ENCODE measurements at regions not wholly inside any gene's neighbourhood (a gene's known extent, or its start where the extent isn't known, plus 50 kb on each side); places are given as distances from the start of the nearest gene placed in this dataset.

GRCh38 chr11:30717009-30717408, 130.9 kb upstream of the MPPED2 start:
- DNase-seq (ENCODE audit: extremely low spot score), result no peak
- ChIA-PET CTCF (no interaction called here), POLR2A (no interaction called here)
- TF ChIP-seq ELF4 (IDR thresholded peaks at IDR 0.05) (no peak), ARNT (IDR thresholded peaks at IDR 0.05) (no peak), LEF1 (IDR thresholded peaks at IDR 0.05; ENCODE audit: borderline replicate concordance) (no peak), HDGF (IDR thresholded peaks at IDR 0.05; ENCODE audit: borderline replicate concordance) (no peak), L3MBTL2 (conservative IDR thresholded peaks at IDR 0.05) (no peak), FOXM1 (IDR thresholded peaks at IDR 0.05; ENCODE audit: borderline replicate concordance) (no peak), SUZ12 (IDR thresholded peaks at IDR 0.05) (no peak), CTBP1 (IDR thresholded peaks at IDR 0.05; ENCODE audit: borderline replicate concordance) (no peak), NFRKB (IDR thresholded peaks at IDR 0.05) (no peak), TARDBP (IDR thresholded peaks at IDR 0.05) (no peak), ZNF384 (IDR thresholded peaks at IDR 0.05) (no peak), SP1 (IDR thresholded peaks at IDR 0.05) (no peak), FOXA1 (IDR thresholded peaks at IDR 0.05) (no peak), PKNOX1 (IDR thresholded peaks at IDR 0.05) (no peak)

- ChIA-PET POLR2A (no interaction called here), CTCF (no interaction called here)
- no peak for DNase-seq (ENCODE audit: extremely low spot score)
- TF ChIP-seq CTBP1 (IDR thresholded peaks at IDR 0.05; ENCODE audit: borderline replicate concordance) (no peak), ZNF384 (IDR thresholded peaks at IDR 0.05) (no peak), ARNT (IDR thresholded peaks at IDR 0.05) (no peak), BHLHE40 (IDR thresholded peaks at IDR 0.05; ENCODE audit: borderline replicate concordance) (no peak), SUZ12 (IDR thresholded peaks at IDR 0.05) (no peak), HDGF (IDR thresholded peaks at IDR 0.05; ENCODE audit: borderline replicate concordance) (no peak), FOXA1 (IDR thresholded peaks at IDR 0.05) (no peak), LEF1 (IDR thresholded peaks at IDR 0.05; ENCODE audit: borderline replicate concordance) (no peak), FOXM1 (IDR thresholded peaks at IDR 0.05; ENCODE audit: borderline replicate concordance) (no peak)
These were observed 126.6 kb upstream of the MPPED2 start for GRCh38 chr11:30712749-30713148.

- DNase-seq (ENCODE audit: extremely low spot score), result no peak
- CTCF ChIA-PET, result no interaction called here
- TF ChIP-seq FOXK2 (IDR thresholded peaks at IDR 0.05) (no peak), TARDBP (IDR thresholded peaks at IDR 0.05) (no peak), HDGF (IDR thresholded peaks at IDR 0.05; ENCODE audit: borderline replicate concordance) (no peak), ZNF384 (IDR thresholded peaks at IDR 0.05) (no peak), PKNOX1 (IDR thresholded peaks at IDR 0.05) (no peak), ELF4 (IDR thresholded peaks at IDR 0.05) (no peak), BHLHE40 (IDR thresholded peaks at IDR 0.05; ENCODE audit: borderline replicate concordance) (no peak), SUZ12 (IDR thresholded peaks at IDR 0.05) (no peak), FOXM1 (IDR thresholded peaks at IDR 0.05; ENCODE audit: borderline replicate concordance) (no peak), L3MBTL2 (conservative IDR thresholded peaks at IDR 0.05) (no peak), FOXA1 (IDR thresholded peaks at IDR 0.05) (no peak), CTBP1 (IDR thresholded peaks at IDR 0.05; ENCODE audit: borderline replicate concordance) (no peak), LEF1 (IDR thresholded peaks at IDR 0.05; ENCODE audit: borderline replicate concordance) (no peak), ARNT (IDR thresholded peaks at IDR 0.05) (no peak), SP1 (IDR thresholded peaks at IDR 0.05) (no peak), NFRKB (IDR thresholded peaks at IDR 0.05) (no peak)
- POLR2A ChIA-PET, result no interaction called here
These were observed 124.1 kb upstream of the MPPED2 start for GRCh38 chr11:30710221-30710620.

- TF ChIP-seq FOXM1 (IDR thresholded peaks at IDR 0.05; ENCODE audit: borderline replicate concordance) (no peak), FOXK2 (IDR thresholded peaks at IDR 0.05) (no peak), HDGF (IDR thresholded peaks at IDR 0.05; ENCODE audit: borderline replicate concordance) (no peak), ARNT (IDR thresholded peaks at IDR 0.05) (no peak), SUZ12 (IDR thresholded peaks at IDR 0.05) (no peak), LEF1 (IDR thresholded peaks at IDR 0.05; ENCODE audit: borderline replicate concordance) (no peak), FOXA1 (IDR thresholded peaks at IDR 0.05) (no peak), PKNOX1 (IDR thresholded peaks at IDR 0.05) (no peak), CTBP1 (IDR thresholded peaks at IDR 0.05; ENCODE audit: borderline replicate concordance) (no peak), L3MBTL2 (conservative IDR thresholded peaks at IDR 0.05) (no peak), NFRKB (IDR thresholded peaks at IDR 0.05) (no peak), ELF4 (IDR thresholded peaks at IDR 0.05) (no peak), TARDBP (IDR thresholded peaks at IDR 0.05) (no peak), SP1 (IDR thresholded peaks at IDR 0.05) (no peak), BHLHE40 (IDR thresholded peaks at IDR 0.05; ENCODE audit: borderline replicate concordance) (no peak), ZNF384 (IDR thresholded peaks at IDR 0.05) (no peak)
- no peak for DNase-seq (ENCODE audit: extremely low spot score)
- POLR2A ChIA-PET, result no interaction called here
- CTCF ChIA-PET, result no interaction called here
These were observed 121.0 kb upstream of the MPPED2 start for GRCh38 chr11:30707110-30707509.

- POLR2A ChIA-PET, result no interaction called here
- CTCF ChIA-PET, result interaction anchor here (0.7 kb wide), 1 partner anchor 1513 kb away, joined by 3 read pairs; no protein-coding TSS in a partner anchor
- DNase-seq (ENCODE audit: extremely low spot score), result no peak
- TF ChIP-seq CTBP1 (IDR thresholded peaks at IDR 0.05; ENCODE audit: borderline replicate concordance) (no peak), LEF1 (IDR thresholded peaks at IDR 0.05; ENCODE audit: borderline replicate concordance) (no peak), FOXA1 (IDR thresholded peaks at IDR 0.05) (no peak), SUZ12 (IDR thresholded peaks at IDR 0.05) (no peak), FOXK2 (IDR thresholded peaks at IDR 0.05) (no peak), TARDBP (IDR thresholded peaks at IDR 0.05) (no peak), SP1 (IDR thresholded peaks at IDR 0.05) (no peak), NFRKB (IDR thresholded peaks at IDR 0.05) (no peak), L3MBTL2 (conservative IDR thresholded peaks at IDR 0.05) (no peak), ZNF384 (IDR thresholded peaks at IDR 0.05) (no peak), HDGF (IDR thresholded peaks at IDR 0.05; ENCODE audit: borderline replicate concordance) (no peak), PKNOX1 (IDR thresholded peaks at IDR 0.05) (no peak), ARNT (IDR thresholded peaks at IDR 0.05) (no peak), BHLHE40 (IDR thresholded peaks at IDR 0.05; ENCODE audit: borderline replicate concordance) (no peak), ELF4 (IDR thresholded peaks at IDR 0.05) (no peak)
These were observed 119.9 kb upstream of the MPPED2 start for GRCh38 chr11:30705913-30706675.
